ENCODE measurements at regions not wholly inside any gene's neighbourhood (a gene's known extent, or its start where the extent isn't known, plus 50 kb on each side); places are given as distances from the start of the nearest gene placed in this dataset.

GRCh38 chr22:48744283-48744641 lies 1083.4 kb downstream of the BRD1 start:
- no peak for FAIRE-seq

GRCh38 chr22:48743601-48744282 lies 1083.9 kb downstream of the BRD1 start:
- FAIRE-seq, result no peak

- FAIRE-seq, result no peak
Measured at GRCh38 chr22:48742556-48743343, 1084.9 kb downstream of the BRD1 start.

- no peak for FAIRE-seq
Measured at GRCh38 chr22:48742191-48742555, 1085.5 kb downstream of the BRD1 start.

- FAIRE-seq, result no peak
Measured at GRCh38 chr22:48741540-48741939, 1086.1 kb downstream of the BRD1 start.

GRCh38 chr22:48740731-48741405 lies 1086.8 kb downstream of the BRD1 start:
- FAIRE-seq, result no peak

GRCh38 chr22:48740086-48740730 lies 1087.5 kb downstream of the BRD1 start:
- FAIRE-seq, result no peak

- FAIRE-seq, result no peak
Measured at GRCh38 chr22:48739348-48740085, 1088.2 kb downstream of the BRD1 start.

GRCh38 chr22:48738204-48738980 lies 1089.3 kb downstream of the BRD1 start:
- FAIRE-seq, result no peak

- no peak for FAIRE-seq
Measured at GRCh38 chr22:48737461-48738203, 1090.0 kb downstream of the BRD1 start.

GRCh38 chr22:48736593-48737460 lies 1090.8 kb downstream of the BRD1 start:
- FAIRE-seq, result no peak

GRCh38 chr22:48734961-48735360 lies 1092.7 kb downstream of the BRD1 start:
- no peak for FAIRE-seq

GRCh38 chr22:48734359-48734758 lies 1093.3 kb downstream of the BRD1 start:
- no peak for FAIRE-seq

GRCh38 chr22:48729499-48730171 lies 1098.0 kb downstream of the BRD1 start:
- no peak for FAIRE-seq

- FAIRE-seq, result no peak
Measured at GRCh38 chr22:48727454-48728058, 1100.1 kb downstream of the BRD1 start.

- FAIRE-seq, result no peak
Measured at GRCh38 chr22:48724899-48725298, 1102.8 kb downstream of the BRD1 start.

GRCh38 chr22:48722661-48723060 lies 1105.0 kb downstream of the BRD1 start:
- FAIRE-seq, result no peak

GRCh38 chr22:48721395-48721669 lies 1106.3 kb downstream of the BRD1 start:
- no peak for FAIRE-seq
